T-helper 2 cell treated with Interferon-gamma antibody and Interleukin-4, amounts not matched to agents 5 μg/mL and 100 μg/mL, for 36 hours (primary cell): ENCODE measurements at regions not wholly inside any gene's neighbourhood (a gene's known extent, or its start where the extent isn't known, plus 50 kb on each side); places are given as distances from the start of the nearest gene placed in this dataset.
"Not testable (repeated sequence)": the region's sequence is repeated elsewhere in the genome, so short reads cannot be mapped to it uniquely, and the experiment has no call there.

Source experiments
- DNase-seq: peaks from one replicate; pipeline ENCODE4 v3.0.0; 2021; ENCODE audit warnings: low spot score
- H3K27ac Mint-ChIP-seq: one replicate; pipeline ENCODE4 v1.8.0; 2021; ENCODE audit warnings: mild to moderate bottlenecking, mixed read lengths
- H3K27me3 Mint-ChIP-seq: one replicate; pipeline ENCODE4 v1.8.0; 2021; ENCODE audit warnings: low read depth, mixed read lengths
- H3K36me3 Mint-ChIP-seq: one replicate; pipeline ENCODE4 v1.8.0; 2021; ENCODE audit warnings: low read depth, mixed read lengths
- H3K4me1 Mint-ChIP-seq: one replicate; pipeline ENCODE4 v1.8.0; 2021; ENCODE audit warnings: low read depth, mixed read lengths
- H3K4me3 Mint-ChIP-seq: one replicate; pipeline ENCODE4 v1.8.0; 2022; ENCODE audit warnings: mild to moderate bottlenecking, moderate library complexity, mixed read lengths
- H3K9me3 Mint-ChIP-seq: one replicate; pipeline ENCODE4 v1.8.0; 2021; ENCODE audit warnings: mixed read lengths

DNA sequence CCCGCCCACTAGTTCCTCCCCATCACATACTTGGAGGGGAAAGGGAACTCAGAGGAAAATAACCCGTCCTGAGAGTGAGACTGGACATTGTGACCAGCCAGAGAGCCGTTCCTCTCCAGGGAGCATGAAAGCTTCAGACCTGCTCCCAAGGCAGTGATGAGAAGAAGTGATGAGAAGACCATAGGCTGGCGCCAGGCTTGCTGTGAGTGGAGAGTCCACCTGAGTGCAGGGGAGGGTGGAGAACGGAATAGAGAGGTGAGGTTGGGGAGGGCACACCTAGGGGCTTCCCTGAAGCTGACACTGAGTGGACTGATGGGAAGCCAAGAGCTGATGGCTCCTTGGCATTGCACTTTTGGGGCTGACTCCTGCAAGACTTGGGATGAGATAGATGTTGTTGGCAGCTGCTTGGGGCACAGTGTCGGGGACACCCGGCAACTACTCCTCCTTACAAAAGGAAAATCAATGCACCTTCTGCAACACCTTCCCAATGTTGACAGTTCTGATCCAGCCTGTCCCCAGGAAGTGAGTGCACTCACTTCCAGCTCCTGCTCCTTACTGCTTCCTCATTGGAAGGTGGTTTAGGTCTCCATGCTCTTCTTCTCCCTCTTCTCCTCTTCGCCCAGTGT, 79.4 kb downstream of the EMX2 start:
- DNase-seq, result no peak
- H3K27ac Mint-ChIP-seq, result no peak overlapping the region
- H3K27me3 Mint-ChIP-seq, result peaks cover 3% of the 10 kb centered on the region
- no peaks in the 10 kb centered on the region for H3K36me3 Mint-ChIP-seq
- no peak overlapping the region for H3K4me3 Mint-ChIP-seq
- H3K4me1 Mint-ChIP-seq, result no peaks in the 10 kb centered on the region
- H3K9me3 Mint-ChIP-seq, result no peaks in the 10 kb centered on the region

DNA sequence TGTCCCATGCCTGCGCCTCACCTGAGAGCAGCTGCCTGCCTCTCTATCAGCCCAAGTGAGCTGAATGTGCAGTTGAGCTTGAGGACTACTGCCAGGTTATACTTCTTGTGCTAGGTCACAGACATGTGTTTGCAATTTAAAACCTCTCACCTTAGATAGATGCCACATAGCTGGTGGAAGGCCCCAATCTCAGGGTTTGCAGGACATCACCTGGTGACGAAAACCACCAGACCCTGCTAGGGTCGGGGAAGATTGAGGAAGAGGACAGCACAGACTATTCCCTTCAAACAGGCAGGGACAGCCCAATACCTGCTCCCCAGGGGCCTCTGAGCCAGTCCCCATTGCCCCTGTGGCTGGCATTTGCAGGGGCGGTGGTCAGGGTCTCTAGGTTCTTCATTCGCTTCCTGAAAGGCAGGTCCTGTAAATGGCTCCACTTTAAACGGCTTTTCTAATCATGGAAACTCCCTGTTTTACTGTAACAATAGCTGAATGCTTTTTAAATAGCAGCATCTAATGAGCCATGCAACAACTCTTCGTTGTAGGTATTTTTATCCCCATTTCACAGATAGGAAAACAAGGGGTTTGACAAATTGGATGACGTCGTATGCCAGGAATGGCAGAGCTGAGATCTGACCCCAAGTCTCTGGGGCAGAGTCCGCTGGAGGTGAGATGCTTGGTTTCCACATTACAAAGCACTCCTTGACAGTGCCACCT, 80.1 kb downstream of the EMX2 start:
- Mint-ChIP-seq H3K9me3 (no peaks in the 10 kb centered on the region), H3K27ac (no peak overlapping the region), H3K36me3 (no peaks in the 10 kb centered on the region), H3K4me1 (no peaks in the 10 kb centered on the region), H3K4me3 (no peak overlapping the region), H3K27me3 (peaks cover 3% of the 10 kb centered on the region)
- DNase-seq, result no peak

GRCh38 chr10:117626228-117626627, 83.7 kb downstream of the EMX2 start:
- Mint-ChIP-seq H3K9me3 (no peaks in the 10 kb centered on the region), H3K4me1 (no peaks in the 10 kb centered on the region), H3K27me3 (no peaks in the 10 kb centered on the region), H3K4me3 (no peak overlapping the region), H3K36me3 (no peaks in the 10 kb centered on the region), H3K27ac (no peak overlapping the region)
- DNase-seq, result no peak

- no peak overlapping the region for H3K27ac Mint-ChIP-seq
- H3K4me1 Mint-ChIP-seq, result no peaks in the 10 kb centered on the region
- no peaks in the 10 kb centered on the region for H3K27me3 Mint-ChIP-seq
- H3K4me3 Mint-ChIP-seq, result no peak overlapping the region
- DNase-seq, result no peak
- H3K9me3 Mint-ChIP-seq, result no peaks in the 10 kb centered on the region
- no peaks in the 10 kb centered on the region for H3K36me3 Mint-ChIP-seq
Observed at GRCh38 chr10:117627561-117627960, 85.0 kb downstream of the EMX2 start.

DNA sequence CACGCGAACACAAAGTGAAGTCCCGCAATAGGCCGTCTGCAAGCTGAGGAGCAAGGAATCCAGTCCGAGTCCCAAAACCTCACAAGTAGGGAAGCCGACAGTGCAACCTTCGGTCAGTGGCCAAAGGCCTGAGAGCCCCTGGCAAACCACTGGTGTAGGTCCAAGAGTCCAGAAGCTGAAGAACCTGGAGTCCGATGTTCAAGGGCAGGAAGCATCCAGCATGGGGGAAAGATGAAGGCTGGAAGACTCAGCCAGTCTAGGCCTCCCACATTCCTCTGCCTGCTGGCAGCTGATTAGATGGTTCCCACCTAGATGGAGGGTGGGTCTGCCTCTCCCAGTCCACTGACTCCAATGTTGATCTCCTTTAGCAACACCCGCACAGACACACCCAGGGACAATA, 87.2 kb downstream of the EMX2 start:
- not testable (repeated sequence) for H3K36me3 Mint-ChIP-seq, H3K27me3 Mint-ChIP-seq, H3K27ac Mint-ChIP-seq, H3K4me3 Mint-ChIP-seq, DNase-seq, H3K4me1 Mint-ChIP-seq, H3K9me3 Mint-ChIP-seq

GRCh38 chr10:117631276-117632145, 89.0 kb downstream of the EMX2 start:
- no peak overlapping the region for H3K4me3 Mint-ChIP-seq
- no peak for DNase-seq
- no peaks in the 10 kb centered on the region for H3K36me3 Mint-ChIP-seq
- peaks cover 9% of the 10 kb centered on the region for H3K27me3 Mint-ChIP-seq
- H3K4me1 Mint-ChIP-seq, result no peaks in the 10 kb centered on the region
- H3K9me3 Mint-ChIP-seq, result no peaks in the 10 kb centered on the region
- no peak overlapping the region for H3K27ac Mint-ChIP-seq

DNA sequence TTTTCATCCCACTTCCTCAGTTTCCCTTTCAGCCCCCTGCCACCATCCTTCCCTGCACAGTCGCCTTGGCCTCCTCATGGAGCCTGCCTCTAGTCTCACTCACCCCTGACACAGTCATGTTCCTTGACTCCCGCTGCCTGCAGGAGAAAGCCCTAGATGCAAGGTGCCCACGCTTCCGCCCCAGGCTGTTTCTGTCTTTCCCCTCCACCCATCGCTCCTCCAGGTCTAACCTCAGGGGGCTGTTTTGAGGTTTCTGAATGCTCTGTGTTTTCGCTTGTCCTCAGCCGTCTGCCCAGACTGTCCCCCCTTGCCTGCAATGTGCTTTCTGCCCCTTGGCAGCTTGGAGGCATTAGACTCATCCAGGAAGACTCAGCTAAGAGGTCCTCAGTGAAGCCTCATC, 89.9 kb downstream of the EMX2 start:
- no peaks in the 10 kb centered on the region for H3K4me1 Mint-ChIP-seq
- no peaks in the 10 kb centered on the region for H3K36me3 Mint-ChIP-seq
- no peak for DNase-seq
- H3K4me3 Mint-ChIP-seq, result no peak overlapping the region
- H3K27ac Mint-ChIP-seq, result no peak overlapping the region
- no peaks in the 10 kb centered on the region for H3K9me3 Mint-ChIP-seq
- H3K27me3 Mint-ChIP-seq, result peaks cover 9% of the 10 kb centered on the region

- Mint-ChIP-seq H3K4me1 (no peaks in the 10 kb centered on the region), H3K27me3 (peaks cover 31% of the 10 kb centered on the region), H3K4me3 (no peak overlapping the region), H3K9me3 (no peaks in the 10 kb centered on the region), H3K27ac (no peak overlapping the region), H3K36me3 (no peaks in the 10 kb centered on the region)
- no peak for DNase-seq
Observed at GRCh38 chr10:117635826-117636225, 93.3 kb downstream of the EMX2 start.

- Mint-ChIP-seq H3K9me3 (no peaks in the 10 kb centered on the region), H3K4me3 (no peak overlapping the region), H3K27me3 (peaks cover 41% of the 10 kb centered on the region), H3K27ac (no peak overlapping the region), H3K4me1 (no peaks in the 10 kb centered on the region), H3K36me3 (no peaks in the 10 kb centered on the region)
- no peak for DNase-seq
Observed at GRCh38 chr10:117638200-117638599, 95.7 kb downstream of the EMX2 start.

DNA sequence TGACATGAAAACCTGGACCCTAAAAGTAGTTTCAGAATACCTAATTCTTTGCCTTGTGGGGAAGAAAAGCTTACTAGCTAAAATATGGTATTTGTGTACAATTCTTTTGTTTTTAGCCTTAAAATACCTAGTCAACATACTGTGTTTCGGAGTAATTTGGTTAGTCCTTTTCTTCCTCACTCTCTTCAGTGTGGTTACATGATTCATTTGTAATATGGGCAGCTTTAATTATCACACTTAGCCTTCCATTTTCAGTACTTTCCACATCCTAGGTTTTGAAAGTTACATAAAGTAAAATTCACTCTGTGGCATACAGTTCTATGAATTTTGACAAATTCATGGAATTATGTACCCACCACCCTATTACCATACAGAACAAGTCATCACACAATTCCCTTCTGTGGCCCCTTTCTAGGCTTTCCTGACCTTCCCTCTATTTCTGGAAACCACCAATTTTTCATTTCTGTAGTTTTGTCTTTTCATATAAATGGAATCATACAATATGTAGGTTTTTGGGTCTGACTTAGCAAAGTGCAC, 96.2 kb downstream of the EMX2 start:
- Mint-ChIP-seq H3K27ac (no peak overlapping the region), H3K4me3 (no peak overlapping the region), H3K27me3 (peaks cover 43% of the 10 kb centered on the region), H3K9me3 (no peaks in the 10 kb centered on the region), H3K4me1 (no peaks in the 10 kb centered on the region), H3K36me3 (no peaks in the 10 kb centered on the region)
- DNase-seq, result no peak

GRCh38 chr10:117640406-117640805, 97.9 kb downstream of the EMX2 start:
- no peak for DNase-seq
- no peaks in the 10 kb centered on the region for H3K36me3 Mint-ChIP-seq

GRCh38 chr10:117646718-117647117, 104.2 kb downstream of the EMX2 start:
- no peaks in the 10 kb centered on the region for H3K36me3 Mint-ChIP-seq
- peaks cover 5% of the 10 kb centered on the region for H3K9me3 Mint-ChIP-seq
- H3K4me1 Mint-ChIP-seq, result peaks cover 2% of the 10 kb centered on the region
- DNase-seq, result no peak
- peaks cover 24% of the 10 kb centered on the region for H3K27me3 Mint-ChIP-seq
- H3K27ac Mint-ChIP-seq, result no peak overlapping the region
- no peak overlapping the region for H3K4me3 Mint-ChIP-seq

More at GRCh38 chr10:117640406-117640805, 97.9 kb downstream of the EMX2 start:
- Mint-ChIP-seq H3K27ac (no peak overlapping the region), H3K4me1 (no peaks in the 10 kb centered on the region), H3K9me3 (no peaks in the 10 kb centered on the region), H3K4me3 (no peak overlapping the region), H3K27me3 (peaks cover 46% of the 10 kb centered on the region)

- Mint-ChIP-seq H3K9me3 (peaks cover 5% of the 10 kb centered on the region), H3K4me1 (peaks cover 4% of the 10 kb centered on the region), H3K4me3 (no peak overlapping the region), H3K27ac (no peak overlapping the region), H3K27me3 (peaks cover 19% of the 10 kb centered on the region), H3K36me3 (no peaks in the 10 kb centered on the region)
- DNase-seq, result no peak
Observed at GRCh38 chr10:117647306-117647705, 104.8 kb downstream of the EMX2 start.

DNA sequence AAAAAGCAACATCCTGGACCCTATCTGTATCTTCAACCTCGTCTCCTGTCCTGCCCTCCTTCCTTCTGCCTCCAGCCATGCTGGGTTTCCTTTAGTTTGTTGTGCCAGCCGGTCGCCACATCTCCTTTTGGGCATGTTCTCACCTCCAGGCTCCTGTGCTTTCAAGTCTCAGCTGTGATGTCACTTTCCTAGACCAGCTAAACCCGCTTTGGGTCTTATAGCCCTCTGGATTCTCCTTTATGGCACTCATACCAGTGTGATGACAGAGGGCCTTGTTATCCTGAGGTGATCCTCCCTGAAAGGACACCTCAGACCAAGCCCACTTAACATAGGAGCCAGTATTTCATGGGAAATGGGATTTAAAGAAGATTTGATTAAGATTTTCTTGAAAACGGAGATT, 108.6 kb downstream of the EMX2 start:
- H3K4me3 Mint-ChIP-seq, result no peak overlapping the region
- H3K27ac Mint-ChIP-seq, result no peak overlapping the region
- peaks cover 8% of the 10 kb centered on the region for H3K4me1 Mint-ChIP-seq
- peaks cover 15% of the 10 kb centered on the region for H3K9me3 Mint-ChIP-seq
- H3K36me3 Mint-ChIP-seq, result peaks cover 4% of the 10 kb centered on the region
- H3K27me3 Mint-ChIP-seq, result peaks cover 5% of the 10 kb centered on the region
- DNase-seq, result no peak
